ENCODE measurements at regions not wholly inside any gene's neighbourhood (a gene's known extent, or its start where the extent isn't known, plus 50 kb on each side); places are given as distances from the start of the nearest gene placed in this dataset.

GRCh38 chr4:108484187-108484586, 136.2 kb upstream of the RPL34 start:
- no peak for DNase-seq (ENCODE audit: low spot score)
- no peaks in the 10 kb centered on the region for H3K36me3 Mint-ChIP-seq (ENCODE audit: low read depth, unreplicated experiment)
- H3K4me1 Mint-ChIP-seq (ENCODE audit: unreplicated experiment), result no peaks in the 10 kb centered on the region
- no peak overlapping the region for H3K27ac Mint-ChIP-seq (ENCODE audit: unreplicated experiment)
- TF ChIP-seq CTCF (IDR thresholded peaks at IDR 0.05; ENCODE audit: unreplicated experiment), result no peak
- no peaks in the 10 kb centered on the region for H3K27me3 Mint-ChIP-seq (ENCODE audit: unreplicated experiment)
- no peaks in the 10 kb centered on the region for H3K9me3 Mint-ChIP-seq (ENCODE audit: unreplicated experiment)
- no peak overlapping the region for H3K4me3 Mint-ChIP-seq (ENCODE audit: unreplicated experiment)

GRCh38 chr4:108483650-108484049, 136.7 kb upstream of the RPL34 start:
- Mint-ChIP-seq H3K27ac (ENCODE audit: unreplicated experiment) (no peak overlapping the region), H3K36me3 (ENCODE audit: low read depth, unreplicated experiment) (no peaks in the 10 kb centered on the region), H3K27me3 (ENCODE audit: unreplicated experiment) (no peaks in the 10 kb centered on the region), H3K9me3 (ENCODE audit: unreplicated experiment) (no peaks in the 10 kb centered on the region), H3K4me3 (ENCODE audit: unreplicated experiment) (no peak overlapping the region), H3K4me1 (ENCODE audit: unreplicated experiment) (no peaks in the 10 kb centered on the region)
- no peak for DNase-seq (ENCODE audit: low spot score)
- TF ChIP-seq CTCF (IDR thresholded peaks at IDR 0.05; ENCODE audit: unreplicated experiment), result no peak

- TF ChIP-seq CTCF (IDR thresholded peaks at IDR 0.05; ENCODE audit: unreplicated experiment), result no peak
- Mint-ChIP-seq H3K27ac (ENCODE audit: unreplicated experiment) (no peak overlapping the region), H3K9me3 (ENCODE audit: unreplicated experiment) (no peaks in the 10 kb centered on the region), H3K27me3 (ENCODE audit: unreplicated experiment) (no peaks in the 10 kb centered on the region), H3K4me1 (ENCODE audit: unreplicated experiment) (no peaks in the 10 kb centered on the region), H3K4me3 (ENCODE audit: unreplicated experiment) (no peak overlapping the region), H3K36me3 (ENCODE audit: low read depth, unreplicated experiment) (no peaks in the 10 kb centered on the region)
- no peak for DNase-seq (ENCODE audit: low spot score)
Observed at GRCh38 chr4:108483079-108483478, 137.3 kb upstream of the RPL34 start.

GRCh38 chr4:108480881-108481280, 139.5 kb upstream of the RPL34 start:
- Mint-ChIP-seq H3K36me3 (ENCODE audit: low read depth, unreplicated experiment) (no peaks in the 10 kb centered on the region), H3K9me3 (ENCODE audit: unreplicated experiment) (no peaks in the 10 kb centered on the region), H3K27me3 (ENCODE audit: unreplicated experiment) (peaks cover 3% of the 10 kb centered on the region), H3K4me3 (ENCODE audit: unreplicated experiment) (no peak overlapping the region), H3K27ac (ENCODE audit: unreplicated experiment) (no peak overlapping the region), H3K4me1 (ENCODE audit: unreplicated experiment) (no peaks in the 10 kb centered on the region)
- no peak for TF ChIP-seq CTCF (IDR thresholded peaks at IDR 0.05; ENCODE audit: unreplicated experiment)
- no peak for DNase-seq (ENCODE audit: low spot score)

GRCh38 chr4:108477527-108478108, 142.8 kb upstream of the RPL34 start:
- Mint-ChIP-seq H3K27ac (ENCODE audit: unreplicated experiment) (no peak overlapping the region), H3K4me1 (ENCODE audit: unreplicated experiment) (no peaks in the 10 kb centered on the region), H3K36me3 (ENCODE audit: low read depth, unreplicated experiment) (no peaks in the 10 kb centered on the region), H3K9me3 (ENCODE audit: unreplicated experiment) (no peaks in the 10 kb centered on the region), H3K4me3 (ENCODE audit: unreplicated experiment) (no peak overlapping the region), H3K27me3 (ENCODE audit: unreplicated experiment) (peaks cover 3% of the 10 kb centered on the region)
- DNase-seq (ENCODE audit: low spot score), result no peak
- no peak for TF ChIP-seq CTCF (IDR thresholded peaks at IDR 0.05; ENCODE audit: unreplicated experiment)
